Inferior parietal cortex (tissue), 1 donor: ENCODE measurements at regions not wholly inside any gene's neighbourhood (a gene's known extent, or its start where the extent isn't known, plus 50 kb on each side); places are given as distances from the start of the nearest gene placed in this dataset.

Experiments used
- DNase-seq: peaks from one replicate; pipeline ENCODE4 v3.0.0-alpha.2; 2016; ENCODE audit errors: extremely low spot score

- DNase-seq: no peak
Observed at GRCh38 chr11:109165035-109165434, 257.0 kb upstream of the C11orf87 start.

GRCh38 chr11:109166441-109166840 lies 255.5 kb upstream of the C11orf87 start:
- no peak for DNase-seq

GRCh38 chr11:109173504-109173903 lies 248.5 kb upstream of the C11orf87 start:
- no peak for DNase-seq

- no peak for DNase-seq
Observed at GRCh38 chr11:109184376-109184775, 237.6 kb upstream of the C11orf87 start.

GRCh38 chr11:109192864-109193263 lies 229.1 kb upstream of the C11orf87 start:
- no peak for DNase-seq

GRCh38 chr11:109193880-109194279 lies 228.1 kb upstream of the C11orf87 start:
- no peak for DNase-seq

GRCh38 chr11:109196016-109196415 lies 226.0 kb upstream of the C11orf87 start:
- no peak for DNase-seq

GRCh38 chr11:109197656-109198055 lies 224.3 kb upstream of the C11orf87 start:
- DNase-seq: no peak

GRCh38 chr11:109203176-109203575 lies 218.8 kb upstream of the C11orf87 start:
- DNase-seq: no peak

- DNase-seq: no peak
Observed at GRCh38 chr11:109205312-109205711, 216.7 kb upstream of the C11orf87 start.

GRCh38 chr11:109208121-109208520 lies 213.9 kb upstream of the C11orf87 start:
- peak; percentile 42 for DNase-seq

- DNase-seq: no peak
Observed at GRCh38 chr11:109209572-109209971, 212.4 kb upstream of the C11orf87 start.

- DNase-seq: no peak
Observed at GRCh38 chr11:109221190-109221589, 200.8 kb upstream of the C11orf87 start.

- no peak for DNase-seq
Observed at GRCh38 chr11:109222761-109223160, 199.2 kb upstream of the C11orf87 start.

GRCh38 chr11:109223451-109223850 lies 198.5 kb upstream of the C11orf87 start:
- no peak for DNase-seq

- DNase-seq: no peak
Observed at GRCh38 chr11:109229682-109230081, 192.3 kb upstream of the C11orf87 start.

- DNase-seq: no peak
Observed at GRCh38 chr11:109236188-109236587, 185.8 kb upstream of the C11orf87 start.

- no peak for DNase-seq
Observed at GRCh38 chr11:109236696-109237095, 185.3 kb upstream of the C11orf87 start.

GRCh38 chr11:109237636-109238035 lies 184.4 kb upstream of the C11orf87 start:
- no peak for DNase-seq

GRCh38 chr11:109241988-109242536 lies 179.9 kb upstream of the C11orf87 start:
- DNase-seq: no peak

- no peak for DNase-seq
Observed at GRCh38 chr11:109247071-109247470, 174.9 kb upstream of the C11orf87 start.

GRCh38 chr11:109249597-109249996 lies 172.4 kb upstream of the C11orf87 start:
- peak; percentile 11 for DNase-seq

- no peak for DNase-seq
Observed at GRCh38 chr11:109251230-109251629, 170.8 kb upstream of the C11orf87 start.

- no peak for DNase-seq
Observed at GRCh38 chr11:109264128-109264527, 157.9 kb upstream of the C11orf87 start.
